ENCODE measurements at regions not wholly inside any gene's neighbourhood (a gene's known extent, or its start where the extent isn't known, plus 50 kb on each side); places are given as distances from the start of the nearest gene placed in this dataset.

GRCh38 chr4:131638781-131639180, 1510.3 kb upstream of the PCDH10 start:
- no peak overlapping the region for H3K4me3 ChIP-seq
- H3K9me1 ChIP-seq (ENCODE audit: control insufficient read depth, insufficient read depth, low read length) = no peaks in the 10 kb centered on the region
- H2AFZ ChIP-seq (ENCODE audit: low read depth, low read length) = no peak overlapping the region
- in situ Hi-C loops (cut with MboI) (no loop called here), intact Hi-C loops (cut with micrococcal nuclease) (no loop called here)
- no peak for DNase-seq (ENCODE audit: extremely low read depth in 1 of 4, low spot score in 3 of 4)
- no peaks in the 10 kb centered on the region for H3K79me2 ChIP-seq (ENCODE audit: control insufficient read depth, insufficient read depth, low read length)
- H3K4me1 ChIP-seq (replicated peaks in 1 of 2; ENCODE audit: control insufficient read depth in 2 of 2, insufficient read depth in 2 of 2, low read length in 2 of 2) = no peaks in the 10 kb centered on the region
- no peaks in the 10 kb centered on the region for H3K36me3 ChIP-seq (ENCODE audit: control insufficient read depth, insufficient read depth, low read length)
- WGBS (ENCODE audit: insufficient coverage, low coverage, missing lambda C conversion rate) = 3% methylated on average over 2 of the region's 2 CpGs
- H3K27me3 ChIP-seq (ENCODE audit: control insufficient read depth in 2 of 2, insufficient read depth in 2 of 2, low read length in 2 of 2) = no peaks in the 10 kb centered on the region
- no peak for ATAC-seq
- FAIRE-seq = no peak
- POLR2A ChIA-PET = no interaction called here
- TF ChIP-seq CEBPB (tag; IDR thresholded peaks at IDR 0.05) (no peak), KAT8 (IDR thresholded peaks at IDR 0.05; ENCODE audit: low read depth) (no peak)
- CTCF ChIA-PET (ENCODE audit: low intra/inter-chr PET ratio) = no interaction called here
- H3K4me2 ChIP-seq (ENCODE audit: insufficient read depth, low read length) = no peak overlapping the region
- H4K20me1 ChIP-seq (replicated peaks; ENCODE audit: control insufficient read depth, insufficient read depth, low read length) = no peaks in the 10 kb centered on the region
- H3K27ac ChIP-seq (ENCODE audit: extremely low read depth, low read depth, low read length) = no peak overlapping the region
- H3K9ac ChIP-seq (ENCODE audit: insufficient read depth in 1 of 2, low read depth in 2 of 2, low read length in 2 of 2) = no peak overlapping the region
- H3K9me3 ChIP-seq (replicated peaks; ENCODE audit: control insufficient read depth, insufficient read depth, low read depth, low read length) = no peaks in the 10 kb centered on the region; the same call in 1 of the 2 replicates
- BruUV-seq (replicated peaks) = no TSS peak

- intact Hi-C loops (cut with micrococcal nuclease) (no loop called here), in situ Hi-C loops (cut with MboI) (no loop called here)
- no peaks in the 10 kb centered on the region for H3K4me1 ChIP-seq (replicated peaks in 1 of 2; ENCODE audit: control insufficient read depth in 2 of 2, insufficient read depth in 2 of 2, low read length in 2 of 2)
- no peaks in the 10 kb centered on the region for H3K79me2 ChIP-seq (ENCODE audit: control insufficient read depth, insufficient read depth, low read length)
- POLR2A ChIA-PET = no interaction called here
- 0% methylated on average over 1 of the region's 1 CpG for WGBS (ENCODE audit: insufficient coverage, low coverage, missing lambda C conversion rate)
- DNase-seq (ENCODE audit: extremely low read depth in 1 of 4, low spot score in 3 of 4) (peak in 1 of 4 experiments; percentile 0), FAIRE-seq (no peak), ATAC-seq (no peak)
- H3K36me3 ChIP-seq (ENCODE audit: control insufficient read depth, insufficient read depth, low read length) = no peaks in the 10 kb centered on the region
- no peaks in the 10 kb centered on the region for H3K9me1 ChIP-seq (ENCODE audit: control insufficient read depth, insufficient read depth, low read length)
- no TSS peak for BruUV-seq (replicated peaks)
- no peak overlapping the region for H3K4me2 ChIP-seq (ENCODE audit: insufficient read depth, low read length)
- CTCF ChIA-PET (ENCODE audit: low intra/inter-chr PET ratio) = interaction anchor here (0.7 kb wide), 1 partner anchor 1528 kb away, joined by 3 read pairs; no protein-coding TSS in a partner anchor
- H3K27me3 ChIP-seq (ENCODE audit: control insufficient read depth in 2 of 2, insufficient read depth in 2 of 2, low read length in 2 of 2) = no peaks in the 10 kb centered on the region
- no peak overlapping the region for H3K27ac ChIP-seq (ENCODE audit: extremely low read depth, low read depth, low read length)
- no peak overlapping the region for H2AFZ ChIP-seq (ENCODE audit: low read depth, low read length)
- H3K9ac ChIP-seq (ENCODE audit: insufficient read depth in 1 of 2, low read depth in 2 of 2, low read length in 2 of 2) = no peak overlapping the region
- no peaks in the 10 kb centered on the region for H4K20me1 ChIP-seq (replicated peaks; ENCODE audit: control insufficient read depth, insufficient read depth, low read length)
- no peak for TF ChIP-seq LARP7 (IDR thresholded peaks at IDR 0.05)
- no peak for TF ChIP-seq ZNF165 (CRISPR knock-in tag; IDR thresholded peaks at IDR 0.05; ENCODE audit: borderline replicate concordance)
- no peak for TF ChIP-seq DMBX1 (CRISPR knock-in tag; IDR thresholded peaks at IDR 0.05; ENCODE audit: borderline replicate concordance)
- TF ChIP-seq XRCC4 (IDR thresholded peaks at IDR 0.05; ENCODE audit: extremely low read depth, insufficient read depth, insufficient read length) = no peak
- TF ChIP-seq RBBP5 (IDR thresholded peaks at IDR 0.05; ENCODE audit: borderline replicate concordance, insufficient read depth, low read length, poor library complexity, severe bottlenecking) = no peak
- no peak for TF ChIP-seq TCF15 (CRISPR knock-in tag; IDR thresholded peaks at IDR 0.05)
- TF ChIP-seq RAD21 (CRISPR knock-in tag; conservative IDR thresholded peaks at IDR 0.05 in 1 of 2, IDR thresholded peaks at IDR 0.05 in 1 of 2) = 0 out of 4 replicates have a peak, but pooled peaks of 1 of the 2 experiments have one; percentile 9
- no peak overlapping the region for H3K4me3 ChIP-seq
- no peaks in the 10 kb centered on the region for H3K9me3 ChIP-seq (replicated peaks; ENCODE audit: control insufficient read depth, insufficient read depth, low read depth, low read length)
These were observed 1504.5 kb upstream of the PCDH10 start for GRCh38 chr4:131644619-131645018.
